ENCODE measurements at regions not wholly inside any gene's neighbourhood (a gene's known extent, or its start where the extent isn't known, plus 50 kb on each side); places are given as distances from the start of the nearest gene placed in this dataset.

DNA sequence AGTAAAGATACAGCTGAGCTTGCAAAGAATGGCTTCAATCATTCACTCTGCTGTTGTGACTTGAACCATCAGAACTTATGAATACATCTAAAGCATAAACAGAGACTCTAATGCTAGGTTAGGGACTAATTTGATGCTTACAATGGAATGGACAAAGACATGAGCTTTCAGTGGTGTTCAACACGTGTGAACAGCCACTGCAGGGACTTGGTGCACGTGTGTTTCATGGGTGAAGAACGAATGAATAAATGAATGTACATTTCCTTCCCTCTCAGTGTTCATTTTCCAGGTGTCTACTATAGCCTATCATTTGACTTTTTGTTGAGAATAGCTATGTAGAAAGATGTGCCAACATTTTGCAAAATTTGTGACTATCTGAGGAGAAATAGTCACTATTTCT lies 98.3 kb downstream of the VIP start:
- H3K9me3 ChIP-seq (ENCODE audit: control insufficient read depth, insufficient read depth, low read length): no peaks in the 10 kb centered on the region
- no peak overlapping the region for H2AK5ac ChIP-seq (ENCODE audit: low read depth, low read length)
- H3K56ac ChIP-seq (ENCODE audit: extremely low read depth, insufficient read depth, low read length): no peak overlapping the region
- no peaks in the 10 kb centered on the region for H4K20me1 ChIP-seq (ENCODE audit: insufficient read depth, low read length)
- H3K27ac ChIP-seq (ENCODE audit: insufficient read depth, low read length): no peak overlapping the region
- BruUV-seq (replicated peaks): no TSS peak
- H2BK5ac ChIP-seq (ENCODE audit: low read depth, low read length, poor library complexity, severe bottlenecking): no peak overlapping the region
- H3K4me2 ChIP-seq (ENCODE audit: low read depth, low read length): no peak overlapping the region
- no CpG with 5 or more reads among the region's 3 CpGs for WGBS, 2 experiments (ENCODE audit: extremely low coverage in 2 of 2, insufficient read length in 1 of 2)
- ChIA-PET POLR2A (ENCODE audit: unreplicated experiment) (no interaction called here), CTCF (no interaction called here)
- in situ Hi-C loops (cut with MboI; ENCODE audit: low sequenced_read_pairs): no loop called here
- no peak overlapping the region for H2AFZ ChIP-seq (replicated peaks; ENCODE audit: low read length, poor library complexity)
- H3K9ac ChIP-seq (ENCODE audit: low read depth, low read length): no peak overlapping the region
- no peaks in the 10 kb centered on the region for H3K4me1 ChIP-seq (ENCODE audit: control insufficient read depth, insufficient read depth, low read length)
- H4K5ac ChIP-seq (ENCODE audit: low read depth, low read length): no peak overlapping the region
- no peak overlapping the region for H4K8ac ChIP-seq (ENCODE audit: low read depth in 2 of 2, low read length in 2 of 2)
- no peaks in the 10 kb centered on the region; the same call in 1 of the 2 replicates for H3K27me3 ChIP-seq (ENCODE audit: control insufficient read depth, insufficient read depth, low read length)
- no peak for ATAC-seq (ENCODE audit: low read depth)
- no peak overlapping the region for H2BK20ac ChIP-seq (ENCODE audit: low read depth, low read length)
- no peak overlapping the region for H3K14ac ChIP-seq (replicated peaks; ENCODE audit: low read depth, low read length)
- no peak overlapping the region for H2BK120ac ChIP-seq (ENCODE audit: low read depth, low read length)
- no peak overlapping the region for H3K18ac ChIP-seq (ENCODE audit: low read depth, low read length)
- no peak overlapping the region for H3K4ac ChIP-seq (ENCODE audit: low read depth, low read length)
- H4K91ac ChIP-seq (ENCODE audit: insufficient read depth, low read depth, low read length): no peak overlapping the region
- intact Hi-C loops (cut with micrococcal nuclease): loop anchor here (5.0 kb wide), 1 partner anchor 42 kb away; no protein-coding TSS in a partner anchor
- no peak for DNase-seq
- H3K23ac ChIP-seq (ENCODE audit: low read depth, low read length): no peak overlapping the region
- H2AK9ac ChIP-seq (replicated peaks; ENCODE audit: low read depth, low read length, poor library complexity): no peak overlapping the region
- no peak overlapping the region for H3K4me3 ChIP-seq (ENCODE audit: insufficient read depth, low read depth, low read length)
- H3K36me3 ChIP-seq (ENCODE audit: control insufficient read depth, insufficient read depth, low read length): no peaks in the 10 kb centered on the region
- H2BK15ac ChIP-seq (ENCODE audit: low read depth, low read length): no peak overlapping the region
- no peaks in the 10 kb centered on the region for H3K9me1 ChIP-seq (ENCODE audit: insufficient read depth, low read length)
- H3K79me1 ChIP-seq (ENCODE audit: low read depth in 1 of 2, low read length in 2 of 2): no peaks in the 10 kb centered on the region
- TF ChIP-seq, protein P1, sequence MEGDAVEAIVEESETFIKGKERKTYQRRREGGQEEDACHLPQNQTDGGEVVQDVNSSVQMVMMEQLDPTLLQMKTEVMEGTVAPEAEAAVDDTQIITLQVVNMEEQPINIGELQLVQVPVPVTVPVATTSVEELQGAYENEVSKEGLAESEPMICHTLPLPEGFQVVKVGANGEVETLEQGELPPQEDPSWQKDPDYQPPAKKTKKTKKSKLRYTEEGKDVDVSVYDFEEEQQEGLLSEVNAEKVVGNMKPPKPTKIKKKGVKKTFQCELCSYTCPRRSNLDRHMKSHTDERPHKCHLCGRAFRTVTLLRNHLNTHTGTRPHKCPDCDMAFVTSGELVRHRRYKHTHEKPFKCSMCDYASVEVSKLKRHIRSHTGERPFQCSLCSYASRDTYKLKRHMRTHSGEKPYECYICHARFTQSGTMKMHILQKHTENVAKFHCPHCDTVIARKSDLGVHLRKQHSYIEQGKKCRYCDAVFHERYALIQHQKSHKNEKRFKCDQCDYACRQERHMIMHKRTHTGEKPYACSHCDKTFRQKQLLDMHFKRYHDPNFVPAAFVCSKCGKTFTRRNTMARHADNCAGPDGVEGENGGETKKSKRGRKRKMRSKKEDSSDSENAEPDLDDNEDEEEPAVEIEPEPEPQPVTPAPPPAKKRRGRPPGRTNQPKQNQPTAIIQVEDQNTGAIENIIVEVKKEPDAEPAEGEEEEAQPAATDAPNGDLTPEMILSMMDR (conservative IDR thresholded peaks at IDR 0.05; ENCODE audit: low read depth, low read length): no peak
- TF ChIP-seq, protein P2, sequence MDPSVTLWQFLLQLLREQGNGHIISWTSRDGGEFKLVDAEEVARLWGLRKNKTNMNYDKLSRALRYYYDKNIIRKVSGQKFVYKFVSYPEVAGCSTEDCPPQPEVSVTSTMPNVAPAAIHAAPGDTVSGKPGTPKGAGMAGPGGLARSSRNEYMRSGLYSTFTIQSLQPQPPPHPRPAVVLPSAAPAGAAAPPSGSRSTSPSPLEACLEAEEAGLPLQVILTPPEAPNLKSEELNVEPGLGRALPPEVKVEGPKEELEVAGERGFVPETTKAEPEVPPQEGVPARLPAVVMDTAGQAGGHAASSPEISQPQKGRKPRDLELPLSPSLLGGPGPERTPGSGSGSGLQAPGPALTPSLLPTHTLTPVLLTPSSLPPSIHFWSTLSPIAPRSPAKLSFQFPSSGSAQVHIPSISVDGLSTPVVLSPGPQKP (IDR thresholded peaks at IDR 0.05; ENCODE audit: borderline replicate concordance, low read depth, low read length): no peak
- TF ChIP-seq MAZ (IDR thresholded peaks at IDR 0.05; ENCODE audit: borderline replicate concordance, low read depth, low read length) (no peak), MAFK (IDR thresholded peaks at IDR 0.05; ENCODE audit: low read depth, low read length) (no peak), POLR2A (IDR thresholded peaks at IDR 0.05; ENCODE audit: low read depth, low read length) (no peak), SMC3 (IDR thresholded peaks at IDR 0.05; ENCODE audit: low read depth, low read length) (no peak), RAD21 (IDR thresholded peaks at IDR 0.05; ENCODE audit: low read length) (no peak), NFE2L2 (IDR thresholded peaks at IDR 0.05; ENCODE audit: low read depth, low read length) (no peak), CEBPB (IDR thresholded peaks at IDR 0.05; ENCODE audit: low read depth, low read length) (no peak), MXI1 (IDR thresholded peaks at IDR 0.05; ENCODE audit: borderline replicate concordance, low read depth, low read length) (no peak), CHD1 (IDR thresholded peaks at IDR 0.05; ENCODE audit: low read depth, low read length) (no peak), RFX5 (IDR thresholded peaks at IDR 0.05; ENCODE audit: low read depth, low read length) (no peak), BHLHE40 (IDR thresholded peaks at IDR 0.05; ENCODE audit: low read depth, low read length) (no peak), FOS (IDR thresholded peaks at IDR 0.05; ENCODE audit: low read depth, low read length) (no peak), RCOR1 (IDR thresholded peaks at IDR 0.05; ENCODE audit: insufficient replicate concordance, low read length) (no peak)
- TF ChIP-seq, protein P3, sequence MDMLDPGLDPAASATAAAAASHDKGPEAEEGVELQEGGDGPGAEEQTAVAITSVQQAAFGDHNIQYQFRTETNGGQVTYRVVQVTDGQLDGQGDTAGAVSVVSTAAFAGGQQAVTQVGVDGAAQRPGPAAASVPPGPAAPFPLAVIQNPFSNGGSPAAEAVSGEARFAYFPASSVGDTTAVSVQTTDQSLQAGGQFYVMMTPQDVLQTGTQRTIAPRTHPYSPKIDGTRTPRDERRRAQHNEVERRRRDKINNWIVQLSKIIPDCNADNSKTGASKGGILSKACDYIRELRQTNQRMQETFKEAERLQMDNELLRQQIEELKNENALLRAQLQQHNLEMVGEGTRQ (IDR thresholded peaks at IDR 0.05; ENCODE audit: low read depth, low read length): no peak
- dilution Hi-C loops (cut with HindIII; ENCODE audit: low sequenced_read_pairs, unreplicated experiment): no loop called here
